Peyer's patch (tissue), 4 donors: ENCODE measurements at regions not wholly inside any gene's neighbourhood (a gene's known extent, or its start where the extent isn't known, plus 50 kb on each side); places are given as distances from the start of the nearest gene placed in this dataset.

Experiments
- POLR2A ChIP-seq, 2 donors: fragments of 450-650 bp; IDR thresholded peaks; one replicate each; pipeline ENCODE4 v1.5.1; 2017; ENCODE audit warnings: antibody characterized with exemption in 2 of 2, mild to moderate bottlenecking in 2 of 2, moderate library complexity in 2 of 2
- TF ChIP-seq, protein P1 (sequence below), 6 experiments: fragments of 450-650 bp in 4 of 6; fragments of 200-600 bp in 2 of 6; sonication (generic) in 1 of 6; IDR thresholded peaks; one replicate each; pipeline ENCODE4 v1.5.1; 2017 to 2019; ENCODE audit warnings: antibody characterized with exemption in 6 of 6, mild to moderate bottlenecking in 3 of 6, moderate library complexity in 1 of 6

DNA sequence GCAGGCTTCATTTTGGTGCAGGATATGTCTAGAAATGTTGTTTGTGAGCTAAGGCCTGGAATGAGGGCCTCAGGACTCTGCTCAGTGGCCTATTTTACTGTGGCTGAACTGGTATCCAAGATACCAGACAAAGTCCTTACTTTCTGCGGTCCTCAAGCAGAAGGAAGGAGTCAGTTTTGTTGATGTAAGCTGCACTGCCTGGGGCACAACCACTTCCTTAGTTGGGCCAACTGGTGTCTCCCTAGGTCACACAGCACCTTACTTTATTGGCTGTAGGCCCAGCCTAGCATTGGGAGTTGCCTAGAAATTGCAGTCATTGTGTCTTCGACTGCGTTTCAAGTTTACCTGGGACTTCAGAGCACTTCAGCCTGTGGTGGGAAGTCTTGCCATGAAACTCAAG lies 1322.7 kb downstream of the AMY1C start:
- TF ChIP-seq POLR2A (IDR thresholded peaks at IDR 0.05), result no peak
- TF ChIP-seq, protein P1, sequence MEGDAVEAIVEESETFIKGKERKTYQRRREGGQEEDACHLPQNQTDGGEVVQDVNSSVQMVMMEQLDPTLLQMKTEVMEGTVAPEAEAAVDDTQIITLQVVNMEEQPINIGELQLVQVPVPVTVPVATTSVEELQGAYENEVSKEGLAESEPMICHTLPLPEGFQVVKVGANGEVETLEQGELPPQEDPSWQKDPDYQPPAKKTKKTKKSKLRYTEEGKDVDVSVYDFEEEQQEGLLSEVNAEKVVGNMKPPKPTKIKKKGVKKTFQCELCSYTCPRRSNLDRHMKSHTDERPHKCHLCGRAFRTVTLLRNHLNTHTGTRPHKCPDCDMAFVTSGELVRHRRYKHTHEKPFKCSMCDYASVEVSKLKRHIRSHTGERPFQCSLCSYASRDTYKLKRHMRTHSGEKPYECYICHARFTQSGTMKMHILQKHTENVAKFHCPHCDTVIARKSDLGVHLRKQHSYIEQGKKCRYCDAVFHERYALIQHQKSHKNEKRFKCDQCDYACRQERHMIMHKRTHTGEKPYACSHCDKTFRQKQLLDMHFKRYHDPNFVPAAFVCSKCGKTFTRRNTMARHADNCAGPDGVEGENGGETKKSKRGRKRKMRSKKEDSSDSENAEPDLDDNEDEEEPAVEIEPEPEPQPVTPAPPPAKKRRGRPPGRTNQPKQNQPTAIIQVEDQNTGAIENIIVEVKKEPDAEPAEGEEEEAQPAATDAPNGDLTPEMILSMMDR (IDR thresholded peaks at IDR 0.05), result no peak
